ENCODE measurements at regions not wholly inside any gene's neighbourhood (a gene's known extent, or its start where the extent isn't known, plus 50 kb on each side); places are given as distances from the start of the nearest gene placed in this dataset.

DNA sequence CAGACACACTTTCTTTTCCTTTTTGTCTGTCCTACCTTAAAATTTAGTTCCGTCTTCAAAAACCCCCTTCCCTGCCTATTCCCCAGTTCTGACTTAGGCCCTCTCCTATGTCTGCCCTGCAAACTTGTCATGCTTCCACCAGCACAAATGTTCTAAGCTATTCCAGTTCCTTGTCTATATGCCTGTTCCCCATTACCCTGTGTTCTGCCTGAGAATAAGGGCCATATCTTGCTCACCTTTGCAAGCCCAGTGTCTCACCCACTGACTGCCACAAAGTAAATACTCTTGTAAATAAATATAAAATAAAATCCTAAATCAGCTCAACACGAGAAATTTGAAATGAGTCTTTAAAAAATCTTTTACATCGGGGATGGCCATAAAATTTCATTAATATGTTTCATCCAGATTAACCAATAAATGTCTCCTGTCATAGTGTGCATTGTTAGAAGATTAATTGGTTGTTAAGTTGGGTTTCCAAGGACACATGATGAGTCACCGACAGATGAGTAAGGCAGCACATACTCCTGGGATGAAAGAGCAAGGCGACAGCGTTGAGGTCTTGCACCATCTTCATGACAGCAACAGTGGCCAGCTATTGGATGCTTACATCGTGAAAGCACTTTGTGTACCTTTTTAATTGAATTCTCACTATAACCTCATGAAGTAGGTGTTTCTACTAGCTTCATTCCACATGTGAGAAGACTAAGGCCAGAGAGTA, 92.6 kb upstream of the NGF start:
- H3K4me3 ChIP-seq, result no peak overlapping the region
- no peak overlapping the region for H3K27ac ChIP-seq
- 80 to 91% (median 91%) methylated on average over 7 of the region's 7 CpGs for WGBS, 5 donors
- no peaks in the 10 kb centered on the region for H3K36me3 ChIP-seq
- H3K27me3 ChIP-seq (replicated peaks in 1 of 7), result peaks cover 0 to 8% (median 0%) of the 10 kb centered on the region in 7 donors
- TF ChIP-seq POLR2AphosphoS5 (IDR thresholded peaks at IDR 0.05), result no peak
- intact Hi-C loops (cut with DNase I; ENCODE audit: low total_unique reads), result no loop called here
- DNase-seq, result no peak
- H3K9me3 ChIP-seq, result no peaks in the 10 kb centered on the region
- no peaks in the 10 kb centered on the region for H3K4me1 ChIP-seq

DNA sequence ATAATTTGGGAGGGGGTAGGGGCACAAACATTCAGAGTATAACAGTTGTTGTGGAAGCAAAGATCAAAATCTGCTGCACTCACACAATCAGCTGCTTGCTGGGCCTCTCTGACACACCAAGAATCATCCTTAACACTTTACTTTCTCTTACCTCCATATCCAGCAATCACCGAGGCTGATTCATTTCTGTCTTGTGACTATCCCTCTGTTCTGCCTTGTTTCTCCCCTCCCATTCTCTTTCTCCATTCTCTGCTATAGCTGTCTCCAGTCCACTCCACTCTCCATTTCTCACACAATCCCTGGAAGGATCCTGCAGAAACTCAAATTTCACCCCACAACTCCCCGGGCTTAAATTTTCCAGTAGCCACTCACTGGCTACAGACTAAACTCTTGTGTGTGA, 91.8 kb upstream of the NGF start:
- DNase-seq, result no peak
- 82 to 91% (median 87%) methylated on average over 2 of the region's 2 CpGs for WGBS, 5 donors
- intact Hi-C loops (cut with DNase I; ENCODE audit: low total_unique reads), result no loop called here

DNA sequence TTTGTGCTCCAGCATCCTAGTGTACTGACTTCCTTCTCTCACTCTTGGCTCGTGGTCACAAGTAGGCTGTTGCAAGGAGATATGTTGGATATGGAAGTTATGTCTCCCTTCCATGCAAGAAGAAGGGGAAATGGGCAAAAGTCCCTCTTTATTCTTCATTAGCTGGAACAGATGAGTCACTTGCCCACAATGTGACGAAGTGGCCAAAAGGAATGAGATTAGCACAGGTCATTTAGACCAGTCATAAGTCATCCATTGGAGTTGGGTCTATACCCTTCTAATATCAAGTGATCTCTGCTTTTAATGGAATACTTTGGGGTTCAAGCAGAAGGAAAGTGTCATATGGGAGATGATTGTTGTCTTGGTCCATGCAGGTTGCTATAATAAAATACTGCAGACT, 91.2 kb upstream of the NGF start:
- Histone ChIP-seq H3K4me3 (no peak overlapping the region), H3K36me3 (no peaks in the 10 kb centered on the region), H3K4me1 (no peaks in the 10 kb centered on the region), H3K27me3 (replicated peaks in 1 of 7) (peaks cover 0 to 11% (median 0%) of the 10 kb centered on the region in 7 donors), H3K27ac (no peak overlapping the region), H3K9me3 (no peaks in the 10 kb centered on the region)
- intact Hi-C loops (cut with DNase I; ENCODE audit: low total_unique reads), result no loop called here
- WGBS, 5 donors, result 56 to 68% (median 64%) methylated on average over 2 of the region's 2 CpGs
- no peak for TF ChIP-seq POLR2AphosphoS5 (IDR thresholded peaks at IDR 0.05)
- TF ChIP-seq, protein P1, sequence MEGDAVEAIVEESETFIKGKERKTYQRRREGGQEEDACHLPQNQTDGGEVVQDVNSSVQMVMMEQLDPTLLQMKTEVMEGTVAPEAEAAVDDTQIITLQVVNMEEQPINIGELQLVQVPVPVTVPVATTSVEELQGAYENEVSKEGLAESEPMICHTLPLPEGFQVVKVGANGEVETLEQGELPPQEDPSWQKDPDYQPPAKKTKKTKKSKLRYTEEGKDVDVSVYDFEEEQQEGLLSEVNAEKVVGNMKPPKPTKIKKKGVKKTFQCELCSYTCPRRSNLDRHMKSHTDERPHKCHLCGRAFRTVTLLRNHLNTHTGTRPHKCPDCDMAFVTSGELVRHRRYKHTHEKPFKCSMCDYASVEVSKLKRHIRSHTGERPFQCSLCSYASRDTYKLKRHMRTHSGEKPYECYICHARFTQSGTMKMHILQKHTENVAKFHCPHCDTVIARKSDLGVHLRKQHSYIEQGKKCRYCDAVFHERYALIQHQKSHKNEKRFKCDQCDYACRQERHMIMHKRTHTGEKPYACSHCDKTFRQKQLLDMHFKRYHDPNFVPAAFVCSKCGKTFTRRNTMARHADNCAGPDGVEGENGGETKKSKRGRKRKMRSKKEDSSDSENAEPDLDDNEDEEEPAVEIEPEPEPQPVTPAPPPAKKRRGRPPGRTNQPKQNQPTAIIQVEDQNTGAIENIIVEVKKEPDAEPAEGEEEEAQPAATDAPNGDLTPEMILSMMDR (IDR thresholded peaks at IDR 0.05 in 8 of 11, conservative IDR thresholded peaks at IDR 0.05 in 3 of 11), result no peak
- no peak for TF ChIP-seq POLR2A (IDR thresholded peaks at IDR 0.05)
- DNase-seq, result no peak

More for the DNA sequence above, 91.8 kb upstream of the NGF start:
- Histone ChIP-seq H3K27ac (no peak overlapping the region), H3K9me3 (no peaks in the 10 kb centered on the region), H3K27me3 (replicated peaks in 1 of 7) (peaks cover 0 to 8% (median 0%) of the 10 kb centered on the region in 7 donors), H3K4me1 (no peaks in the 10 kb centered on the region), H3K36me3 (no peaks in the 10 kb centered on the region), H3K4me3 (no peak overlapping the region)
- TF ChIP-seq POLR2A (IDR thresholded peaks at IDR 0.05) (no peak), POLR2AphosphoS5 (IDR thresholded peaks at IDR 0.05) (no peak)
- TF ChIP-seq, protein P1 (IDR thresholded peaks at IDR 0.05 in 8 of 11, conservative IDR thresholded peaks at IDR 0.05 in 3 of 11), result no peak

DNA sequence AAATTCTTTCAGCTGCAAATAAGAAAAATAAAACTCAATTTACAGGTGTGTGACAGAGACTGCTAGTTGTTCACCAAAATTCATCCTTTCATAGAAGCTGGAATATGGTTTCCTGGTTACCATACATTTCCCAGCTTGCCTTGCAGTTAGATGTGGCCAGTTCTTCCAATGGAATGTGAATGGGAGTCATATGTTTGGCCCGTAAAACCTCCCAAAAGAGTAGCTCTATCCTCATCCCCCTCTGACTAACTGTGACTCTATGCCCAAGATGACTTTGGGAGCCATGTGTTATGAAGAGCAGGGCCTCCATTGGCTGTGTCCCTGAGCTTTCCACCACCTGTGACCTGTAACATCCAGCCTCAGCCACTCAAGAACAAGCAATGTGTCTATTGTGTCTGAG, 90.6 kb upstream of the NGF start:
- intact Hi-C loops (cut with DNase I; ENCODE audit: low total_unique reads), result no loop called here
- Histone ChIP-seq H3K36me3 (no peaks in the 10 kb centered on the region), H3K4me3 (no peak overlapping the region), H3K27me3 (replicated peaks in 1 of 7) (peaks cover 0 to 12% (median 0%) of the 10 kb centered on the region in 7 donors), H3K4me1 (no peaks in the 10 kb centered on the region), H3K9me3 (no peaks in the 10 kb centered on the region), H3K27ac (no peak overlapping the region)
- DNase-seq, result no peak
- TF ChIP-seq POLR2AphosphoS5 (IDR thresholded peaks at IDR 0.05) (no peak), POLR2A (IDR thresholded peaks at IDR 0.05) (no peak)
- TF ChIP-seq, protein P1 (IDR thresholded peaks at IDR 0.05 in 8 of 11, conservative IDR thresholded peaks at IDR 0.05 in 3 of 11), result no peak
- whole genome bisulfite sequencing, 5 donors, result 88 to 100% (median 97%) methylated on average over 1 of the region's 1 CpG
